ENCODE measurements at regions not wholly inside any gene's neighbourhood (a gene's known extent, or its start where the extent isn't known, plus 50 kb on each side); places are given as distances from the start of the nearest gene placed in this dataset.

GRCh38 chr5:60453186-60453976 is 246.6 kb downstream of the DEPDC1B start:
- H3K9me3 Mint-ChIP-seq (ENCODE audit: unreplicated experiment): peaks cover 6% of the 10 kb centered on the region
- no peaks in the 10 kb centered on the region for H3K36me3 Mint-ChIP-seq (ENCODE audit: insufficient read depth, unreplicated experiment)
- H3K4me3 Mint-ChIP-seq (ENCODE audit: unreplicated experiment): no peak overlapping the region
- no peak for DNase-seq (ENCODE audit: unreplicated experiment)
- POLR2A ChIA-PET: interaction anchor here (0.5 kb wide), 1 partner anchor 140 kb away, joined by 3 read pairs; no protein-coding TSS in a partner anchor
- intact Hi-C loops (cut with micrococcal nuclease): no loop called here
- no TSS peak for BruUV-seq (replicated peaks)
- CTCF ChIA-PET: no interaction called here
- H3K27me3 Mint-ChIP-seq (ENCODE audit: insufficient read depth, unreplicated experiment): peaks cover 28% of the 10 kb centered on the region
- no peaks in the 10 kb centered on the region for H3K4me1 Mint-ChIP-seq (ENCODE audit: insufficient read depth, unreplicated experiment)
- no peak overlapping the region for H3K27ac Mint-ChIP-seq (ENCODE audit: low read depth, unreplicated experiment)
- no peak for TF ChIP-seq CTCF (IDR thresholded peaks at IDR 0.05; ENCODE audit: unreplicated experiment)

- POLR2A ChIA-PET: no interaction called here
- DNase-seq (ENCODE audit: unreplicated experiment): no peak
- H3K9me3 Mint-ChIP-seq (ENCODE audit: unreplicated experiment): no peaks in the 10 kb centered on the region
Observed at GRCh38 chr5:60448600-60448999, 251.4 kb downstream of the DEPDC1B start.

GRCh38 chr5:60447488-60447920 is 252.5 kb downstream of the DEPDC1B start:
- H3K27me3 Mint-ChIP-seq (ENCODE audit: insufficient read depth, unreplicated experiment): peaks cover 64% of the 10 kb centered on the region
- H3K4me3 Mint-ChIP-seq (ENCODE audit: unreplicated experiment): no peak overlapping the region
- no TSS peak for BruUV-seq (replicated peaks)
- TF ChIP-seq CTCF (IDR thresholded peaks at IDR 0.05; ENCODE audit: unreplicated experiment): no peak
- POLR2A ChIA-PET: interaction anchor here (0.5 kb wide), 1 partner anchor 541 kb away, joined by 3 read pairs; no protein-coding TSS in a partner anchor
- no peaks in the 10 kb centered on the region for H3K4me1 Mint-ChIP-seq (ENCODE audit: insufficient read depth, unreplicated experiment)
- CTCF ChIA-PET: no interaction called here
- intact Hi-C loops (cut with micrococcal nuclease): no loop called here
- no peaks in the 10 kb centered on the region for H3K36me3 Mint-ChIP-seq (ENCODE audit: insufficient read depth, unreplicated experiment)
- DNase-seq (ENCODE audit: unreplicated experiment): no peak
- H3K27ac Mint-ChIP-seq (ENCODE audit: low read depth, unreplicated experiment): no peak overlapping the region
- H3K9me3 Mint-ChIP-seq (ENCODE audit: unreplicated experiment): no peaks in the 10 kb centered on the region

More at GRCh38 chr5:60448600-60448999, 251.4 kb downstream of the DEPDC1B start:
- no peaks in the 10 kb centered on the region for H3K4me1 Mint-ChIP-seq (ENCODE audit: insufficient read depth, unreplicated experiment)
- CTCF ChIA-PET: no interaction called here
- no TSS peak for BruUV-seq (replicated peaks)
- intact Hi-C loops (cut with micrococcal nuclease): no loop called here
- no peaks in the 10 kb centered on the region for H3K36me3 Mint-ChIP-seq (ENCODE audit: insufficient read depth, unreplicated experiment)
- no peak overlapping the region for H3K4me3 Mint-ChIP-seq (ENCODE audit: unreplicated experiment)
- H3K27ac Mint-ChIP-seq (ENCODE audit: low read depth, unreplicated experiment): no peak overlapping the region
- H3K27me3 Mint-ChIP-seq (ENCODE audit: insufficient read depth, unreplicated experiment): peaks cover 63% of the 10 kb centered on the region
- TF ChIP-seq CTCF (IDR thresholded peaks at IDR 0.05; ENCODE audit: unreplicated experiment): no peak

- no peak overlapping the region for H3K27ac Mint-ChIP-seq (ENCODE audit: low read depth, unreplicated experiment)
- BruUV-seq (replicated peaks): no TSS peak
- CTCF ChIA-PET: no interaction called here
- no peaks in the 10 kb centered on the region for H3K4me1 Mint-ChIP-seq (ENCODE audit: insufficient read depth, unreplicated experiment)
- H3K27me3 Mint-ChIP-seq (ENCODE audit: insufficient read depth, unreplicated experiment): peaks cover 67% of the 10 kb centered on the region
- no peak overlapping the region for H3K4me3 Mint-ChIP-seq (ENCODE audit: unreplicated experiment)
- H3K36me3 Mint-ChIP-seq (ENCODE audit: insufficient read depth, unreplicated experiment): no peaks in the 10 kb centered on the region
- no peak for TF ChIP-seq CTCF (IDR thresholded peaks at IDR 0.05; ENCODE audit: unreplicated experiment)
- no peaks in the 10 kb centered on the region for H3K9me3 Mint-ChIP-seq (ENCODE audit: unreplicated experiment)
- POLR2A ChIA-PET: interaction anchor here (0.5 kb wide), 1 partner anchor 540 kb away, joined by 3 read pairs; no protein-coding TSS in a partner anchor
- intact Hi-C loops (cut with micrococcal nuclease): no loop called here
- no peak for DNase-seq (ENCODE audit: unreplicated experiment)
Observed at GRCh38 chr5:60446917-60447316, 253.0 kb downstream of the DEPDC1B start.

Data from MCF 10A (cell line).